NT2/D1 (cell line): ENCODE measurements at regions not wholly inside any gene's neighbourhood (a gene's known extent, or its start where the extent isn't known, plus 50 kb on each side); places are given as distances from the start of the nearest gene placed in this dataset.

ENCODE experiments used
- DNase-seq: peaks from one replicate; pipeline ENCODE4 v3.0.0-alpha.2; 2011; ENCODE audit warnings: low read depth, low spot score
- H3K27me3 ChIP-seq: 2 replicates; pipeline ENCODE4 v1.6.0; 2011; ENCODE audit warnings: mild to moderate bottlenecking; ENCODE audit not compliant: insufficient read length, insufficient read depth
- H3K36me3 ChIP-seq: 2 replicates; pipeline ENCODE4 v1.6.1; 2011; ENCODE audit warnings: mild to moderate bottlenecking, low read length, mixed read lengths; ENCODE audit not compliant: insufficient read depth, insufficient read length
- H3K4me1 ChIP-seq: 2 replicates; pipeline ENCODE4 v1.5.1; 2011; ENCODE audit not compliant: insufficient read depth, insufficient read length
- H3K4me3 ChIP-seq: 2 replicates; pipeline ENCODE4 v1.5.1; 2011; ENCODE audit warnings: low read depth; ENCODE audit not compliant: insufficient read length
- H3K9ac ChIP-seq: 2 replicates; pipeline ENCODE4 v1.6.0; 2011; ENCODE audit warnings: low read depth; ENCODE audit not compliant: insufficient read length
- H3K9me3 ChIP-seq: 2 replicates; pipeline ENCODE4 v1.5.1; 2011; ENCODE audit warnings: mild to moderate bottlenecking, low read length; ENCODE audit not compliant: insufficient read depth
- SUZ12 ChIP-seq: IDR thresholded peaks from 2 replicates; pipeline ENCODE4 v1.6.1; 2011; ENCODE audit not compliant: insufficient read length, insufficient read depth; ENCODE audit errors: extremely low read depth
- YY1 ChIP-seq: IDR thresholded peaks from 2 replicates; pipeline ENCODE4 v1.6.1; 2011; ENCODE audit not compliant: insufficient read length, insufficient read depth
- ZNF274 ChIP-seq: IDR thresholded peaks from 2 replicates; pipeline ENCODE4 v1.6.1; 2011; ENCODE audit warnings: mild to moderate bottlenecking, low read depth, low read length

DNA sequence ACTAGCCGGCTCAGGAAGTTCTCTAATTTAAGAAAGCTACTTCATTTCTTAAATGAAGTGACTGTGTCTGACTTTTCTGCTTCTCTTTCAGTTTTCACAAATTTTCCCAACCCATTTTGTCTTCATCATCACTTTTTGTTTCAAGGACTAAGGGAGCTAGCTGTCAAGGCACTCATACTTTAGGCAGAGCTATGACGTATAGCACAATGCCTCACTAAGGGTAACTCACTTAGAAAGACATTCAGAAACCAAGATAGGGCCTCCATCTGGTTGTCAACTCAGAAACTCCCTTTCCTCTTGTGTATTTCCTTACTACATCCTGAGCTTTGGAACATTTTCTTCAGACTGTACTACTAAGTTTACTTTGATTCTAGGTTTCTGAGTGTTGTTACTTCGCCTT is 397.9 kb downstream of the TOX3 start:
- Histone ChIP-seq H3K4me3 (no peak overlapping the region), H3K9ac (no peak overlapping the region), H3K27me3 (no peaks in the 10 kb centered on the region), H3K36me3 (no peaks in the 10 kb centered on the region), H3K4me1 (no peaks in the 10 kb centered on the region), H3K9me3 (no peaks in the 10 kb centered on the region)
- no peak for DNase-seq
- no peak for TF ChIP-seq SUZ12

DNA sequence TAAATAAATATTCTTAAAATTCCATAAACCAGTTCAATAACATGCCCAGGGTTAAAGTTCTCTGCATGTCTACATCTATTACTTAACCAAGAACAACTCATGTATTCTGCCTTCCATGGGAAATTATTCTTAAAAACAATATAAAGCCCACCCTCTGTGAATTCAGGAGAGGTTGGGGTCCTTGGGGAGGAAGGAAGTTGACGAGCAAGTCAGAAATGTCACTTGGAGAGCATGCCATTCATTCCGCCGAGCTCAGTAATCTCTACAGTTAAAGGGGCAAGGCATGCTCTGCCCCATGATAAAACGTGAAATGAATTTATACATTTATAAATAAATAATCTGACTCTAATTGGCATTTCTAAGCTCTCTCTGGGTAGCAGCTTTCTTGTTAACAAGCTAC is 405.1 kb downstream of the TOX3 start:
- no peaks in the 10 kb centered on the region for H3K27me3 ChIP-seq
- TF ChIP-seq SUZ12: no peak
- TF ChIP-seq YY1: no peak
- no peak for TF ChIP-seq ZNF274
- DNase-seq: no peak

DNA sequence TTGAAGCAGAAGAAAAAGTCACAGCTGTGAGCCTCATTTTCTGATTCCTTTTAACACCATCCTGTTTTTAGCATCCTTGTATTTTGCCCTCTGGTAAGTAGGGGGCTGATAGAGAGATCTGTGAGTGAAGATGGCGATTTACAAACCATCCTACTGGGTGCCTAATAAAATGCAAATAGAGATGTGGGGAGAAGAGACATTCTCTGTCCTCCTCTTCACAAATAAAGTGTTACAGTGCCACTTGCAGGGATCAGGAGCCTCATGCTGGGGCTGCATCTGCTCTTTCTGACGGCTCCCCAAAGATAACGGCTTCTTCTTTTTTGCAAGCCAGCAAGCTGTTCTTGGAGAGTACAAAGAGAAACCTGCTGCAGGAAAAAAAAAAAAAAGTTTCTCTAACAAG is 418.6 kb downstream of the TOX3 start:
- H3K9me3 ChIP-seq: no peaks in the 10 kb centered on the region
- H3K4me1 ChIP-seq: no peaks in the 10 kb centered on the region
- H3K9ac ChIP-seq: no peak overlapping the region
- no peaks in the 10 kb centered on the region for H3K27me3 ChIP-seq
- no peaks in the 10 kb centered on the region for H3K36me3 ChIP-seq
- H3K4me3 ChIP-seq: no peak overlapping the region
- TF ChIP-seq YY1 (no peak), ZNF274 (no peak), SUZ12 (no peak)
- no peak for DNase-seq

More for the DNA sequence above, 405.1 kb downstream of the TOX3 start:
- H3K9ac ChIP-seq: no peak overlapping the region
- no peaks in the 10 kb centered on the region for H3K4me1 ChIP-seq
- no peaks in the 10 kb centered on the region for H3K9me3 ChIP-seq
- no peaks in the 10 kb centered on the region for H3K36me3 ChIP-seq
- H3K4me3 ChIP-seq: no peak overlapping the region

DNA sequence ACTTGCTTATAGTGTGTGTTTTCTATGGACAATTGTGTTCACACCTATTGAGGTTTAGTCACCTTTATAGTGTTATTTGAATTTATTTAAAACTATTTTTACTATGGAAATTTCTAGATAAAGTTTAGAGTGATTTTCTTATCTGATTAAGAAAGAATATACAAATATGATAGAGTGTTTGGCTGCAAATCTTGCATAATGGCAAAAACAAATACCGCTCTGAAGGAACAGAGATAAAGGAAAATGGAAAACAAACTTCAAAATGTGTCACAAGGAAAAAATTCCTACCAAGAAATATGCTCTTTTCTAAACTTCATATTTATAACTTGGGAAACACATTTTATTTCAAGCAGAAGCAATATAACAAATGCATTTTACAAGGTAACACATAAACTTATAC is 423.1 kb downstream of the TOX3 start:
- no peak overlapping the region for H3K9ac ChIP-seq
- H3K36me3 ChIP-seq: no peaks in the 10 kb centered on the region
- no peak overlapping the region for H3K4me3 ChIP-seq
- no peaks in the 10 kb centered on the region for H3K27me3 ChIP-seq
- TF ChIP-seq SUZ12 (no peak), YY1 (no peak), ZNF274 (no peak)
- no peaks in the 10 kb centered on the region for H3K4me1 ChIP-seq
- DNase-seq: no peak
- H3K9me3 ChIP-seq: peaks cover 16% of the 10 kb centered on the region; the same call in 1 of the 2 replicates

DNA sequence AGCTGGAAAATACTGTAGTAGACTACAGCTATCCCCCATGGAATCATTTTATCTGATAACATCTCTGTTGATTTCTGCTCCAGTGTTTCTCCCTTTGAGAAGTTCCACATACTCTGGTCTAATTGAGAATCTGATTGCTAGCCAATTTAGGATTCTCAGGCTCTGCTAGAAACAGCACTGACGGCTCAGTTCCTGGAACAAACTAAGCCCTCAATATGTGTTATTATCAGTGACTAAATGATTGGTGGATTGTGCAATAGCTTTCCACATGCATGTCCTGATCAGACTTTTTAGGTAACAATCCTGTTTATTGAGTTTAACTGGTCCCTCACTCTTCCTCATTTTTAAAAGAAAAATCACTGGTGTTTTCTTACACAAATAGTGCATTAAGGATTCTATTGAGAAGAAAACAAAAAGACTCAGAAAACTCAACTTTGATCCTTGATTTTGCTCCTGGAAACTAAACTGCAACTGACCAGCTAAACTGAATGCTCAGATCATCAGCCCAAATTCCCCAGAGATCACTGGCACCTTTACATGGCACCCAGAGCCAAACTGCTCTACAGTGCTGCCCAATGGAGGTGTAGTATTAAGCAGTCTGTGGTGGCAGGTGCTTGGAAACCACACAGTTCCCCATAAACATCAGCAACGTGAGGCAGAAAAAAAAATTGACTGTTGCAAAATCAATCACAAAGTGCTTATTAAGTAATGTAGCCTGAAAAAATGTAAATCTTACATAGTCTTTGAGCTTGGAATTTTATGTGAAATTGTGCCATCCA is 423.7 kb downstream of the TOX3 start:
- Histone ChIP-seq H3K27me3 (no peaks in the 10 kb centered on the region), H3K36me3 (no peaks in the 10 kb centered on the region)
- TF ChIP-seq YY1 (no peak), SUZ12 (no peak), ZNF274 (no peak)

DNA sequence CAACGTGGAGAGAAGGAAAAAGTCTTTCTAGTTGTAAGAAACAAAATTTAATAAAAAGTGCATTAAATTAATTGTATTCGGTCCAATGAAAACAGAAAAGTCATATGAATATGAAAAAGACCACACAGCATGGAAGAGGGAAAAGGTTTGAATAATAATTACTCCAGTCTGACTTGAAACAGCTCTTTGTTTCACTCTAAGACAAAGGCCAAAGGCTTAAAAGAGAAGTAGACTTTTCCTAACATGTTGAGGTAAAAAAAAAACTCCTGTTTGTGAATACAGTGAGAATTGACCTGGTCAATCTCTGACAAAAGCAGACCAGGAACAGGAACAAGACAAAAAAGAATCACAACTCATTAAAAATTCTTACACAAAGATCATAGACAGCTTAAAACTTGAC is 429.8 kb downstream of the TOX3 start:
- DNase-seq: no peak
- TF ChIP-seq YY1 (no peak), SUZ12 (no peak), ZNF274 (no peak)
- no peak overlapping the region for H3K4me3 ChIP-seq

More for the DNA sequence above, 423.7 kb downstream of the TOX3 start:
- Histone ChIP-seq H3K4me1 (no peaks in the 10 kb centered on the region), H3K4me3 (no peak overlapping the region), H3K9me3 (peaks cover 16% of the 10 kb centered on the region), H3K9ac (no peak overlapping the region)
- DNase-seq: no peak

DNA sequence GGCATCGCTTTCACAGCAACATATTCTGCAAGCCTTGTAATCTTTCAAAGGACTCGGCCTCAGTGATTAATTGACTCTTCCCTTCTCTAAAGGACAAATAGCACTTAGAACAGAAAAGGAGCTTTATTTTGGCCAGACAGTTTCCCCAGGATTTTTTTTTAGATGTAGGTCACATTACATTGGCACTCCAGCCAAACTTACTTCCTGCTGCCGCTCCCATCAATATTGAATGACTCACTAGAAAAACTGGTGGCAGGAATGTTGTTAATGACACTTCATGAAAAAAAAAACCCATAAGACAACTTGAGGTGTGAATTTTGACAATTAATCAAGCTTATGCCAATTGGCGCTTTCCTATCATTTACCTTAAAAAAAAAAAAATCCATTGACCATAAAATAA is 432.6 kb downstream of the TOX3 start:
- Histone ChIP-seq H3K9me3 (peaks cover 3% of the 10 kb centered on the region), H3K4me1 (no peaks in the 10 kb centered on the region), H3K36me3 (no peaks in the 10 kb centered on the region), H3K4me3 (no peak overlapping the region), H3K9ac (no peak overlapping the region), H3K27me3 (no peaks in the 10 kb centered on the region)
- no peak for TF ChIP-seq SUZ12
- TF ChIP-seq ZNF274: no peak
- TF ChIP-seq YY1: no peak
- no peak for DNase-seq

More for the DNA sequence above, 429.8 kb downstream of the TOX3 start:
- H3K27me3 ChIP-seq: no peaks in the 10 kb centered on the region
- H3K9me3 ChIP-seq: peaks cover 16% of the 10 kb centered on the region
- H3K4me1 ChIP-seq: no peaks in the 10 kb centered on the region
- no peak overlapping the region for H3K9ac ChIP-seq
- no peaks in the 10 kb centered on the region for H3K36me3 ChIP-seq
